Stomach (tissue), 4 donors: ENCODE measurements at regions not wholly inside any gene's neighbourhood (a gene's known extent, or its start where the extent isn't known, plus 50 kb on each side); places are given as distances from the start of the nearest gene placed in this dataset.
"Not testable (repeated sequence)": the region's sequence is repeated elsewhere in the genome, so short reads cannot be mapped to it uniquely, and the experiment has no call there.

Experiments
- POLR2A ChIP-seq, 4 donors: fragments of 450-650 bp; IDR thresholded peaks; one replicate each; pipeline ENCODE4 v1.6.1; 2016; ENCODE audit warnings: antibody characterized with exemption in 4 of 4, control low read depth in 2 of 4, mild to moderate bottlenecking in 1 of 4, moderate library complexity in 1 of 4
- POLR2AphosphoS5 ChIP-seq, 3 donors: sonication (generic); formaldehyde crosslinking; IDR thresholded peaks; one replicate each; pipeline ENCODE4 v1.6.1; 2016; ENCODE audit warnings: antibody characterized with exemption in 3 of 3
- TF ChIP-seq, protein P1 (sequence below), 7 experiments: fragments of 450-650 bp in 4 of 7; fragments of 200-600 bp in 3 of 7; sonication (generic) in 3 of 7; IDR thresholded peaks; one replicate each; pipeline ENCODE4 v1.5.1; 2016 to 2019; ENCODE audit warnings: antibody characterized with exemption in 7 of 7, control low read depth in 2 of 7, mild to moderate bottlenecking in 1 of 7

DNA sequence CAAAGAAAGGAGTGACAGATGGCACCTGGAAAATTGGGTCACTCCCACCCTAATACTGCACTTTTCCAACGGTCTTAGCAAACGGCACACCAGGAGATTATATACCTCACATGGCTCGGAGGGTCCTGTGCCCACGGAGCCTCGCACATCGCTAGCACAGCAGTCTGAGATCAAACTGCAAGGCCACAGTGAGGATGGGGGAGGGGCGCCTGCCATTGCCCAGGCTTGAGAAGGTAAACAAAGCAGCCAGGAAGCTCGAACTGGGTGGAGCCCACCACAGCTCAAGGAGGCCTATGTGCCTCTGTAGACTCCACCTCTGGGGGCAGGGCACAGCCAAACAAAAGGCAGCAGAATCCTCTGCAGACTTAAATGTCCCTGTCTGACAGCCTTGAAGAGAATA is 1149.7 kb downstream of the DNAJB9 start:
- TF ChIP-seq POLR2A, POLR2AphosphoS5 (IDR thresholded peaks at IDR 0.05): not testable (repeated sequence)
- TF ChIP-seq, protein P1, sequence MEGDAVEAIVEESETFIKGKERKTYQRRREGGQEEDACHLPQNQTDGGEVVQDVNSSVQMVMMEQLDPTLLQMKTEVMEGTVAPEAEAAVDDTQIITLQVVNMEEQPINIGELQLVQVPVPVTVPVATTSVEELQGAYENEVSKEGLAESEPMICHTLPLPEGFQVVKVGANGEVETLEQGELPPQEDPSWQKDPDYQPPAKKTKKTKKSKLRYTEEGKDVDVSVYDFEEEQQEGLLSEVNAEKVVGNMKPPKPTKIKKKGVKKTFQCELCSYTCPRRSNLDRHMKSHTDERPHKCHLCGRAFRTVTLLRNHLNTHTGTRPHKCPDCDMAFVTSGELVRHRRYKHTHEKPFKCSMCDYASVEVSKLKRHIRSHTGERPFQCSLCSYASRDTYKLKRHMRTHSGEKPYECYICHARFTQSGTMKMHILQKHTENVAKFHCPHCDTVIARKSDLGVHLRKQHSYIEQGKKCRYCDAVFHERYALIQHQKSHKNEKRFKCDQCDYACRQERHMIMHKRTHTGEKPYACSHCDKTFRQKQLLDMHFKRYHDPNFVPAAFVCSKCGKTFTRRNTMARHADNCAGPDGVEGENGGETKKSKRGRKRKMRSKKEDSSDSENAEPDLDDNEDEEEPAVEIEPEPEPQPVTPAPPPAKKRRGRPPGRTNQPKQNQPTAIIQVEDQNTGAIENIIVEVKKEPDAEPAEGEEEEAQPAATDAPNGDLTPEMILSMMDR (IDR thresholded peaks at IDR 0.05): not testable (repeated sequence)
